ENCODE measurements at regions not wholly inside any gene's neighbourhood (a gene's known extent, or its start where the extent isn't known, plus 50 kb on each side); places are given as distances from the start of the nearest gene placed in this dataset.

- DNase-seq, result no peak
- intact Hi-C loops (cut with DNase I), result no loop called here
- peaks cover 0 to 8% (median under 1%) of the 10 kb centered on the region in 9 donors for H3K4me1 ChIP-seq
- H3K36me3 ChIP-seq, result no peaks in the 10 kb centered on the region
- no peak for TF ChIP-seq CTCF (IDR thresholded peaks at IDR 0.05)
- 81 to 87% methylated on average over 8 of the region's 8 CpGs for WGBS, 2 donors
- H3K27ac ChIP-seq, result no peak overlapping the region
- no peak for ATAC-seq
- H3K4me3 ChIP-seq, result no peak overlapping the region
- no peaks in the 10 kb centered on the region for H3K27me3 ChIP-seq
- no peaks in the 10 kb centered on the region for H3K9me3 ChIP-seq
These were observed 116.7 kb upstream of the KLF4 start for GRCh38 chr9:107606149-107606790.

GRCh38 chr9:107605041-107605440, 115.5 kb upstream of the KLF4 start:
- 89 to 96% methylated on average over 4 of the region's 4 CpGs for WGBS, 2 donors
- Histone ChIP-seq H3K4me1 (peaks cover 0 to 20% (median 10%) of the 10 kb centered on the region in 9 donors), H3K27ac (no peak overlapping the region), H3K27me3 (no peaks in the 10 kb centered on the region), H3K36me3 (no peaks in the 10 kb centered on the region), H3K4me3 (no peak overlapping the region), H3K9me3 (no peaks in the 10 kb centered on the region)
- TF ChIP-seq CTCF (IDR thresholded peaks at IDR 0.05), result no peak
- ATAC-seq (no peak), DNase-seq (no peak)
- intact Hi-C loops (cut with DNase I), result no loop called here

- intact Hi-C loops (cut with DNase I), result no loop called here
- Histone ChIP-seq H3K27ac (peak overlapping the region in 1 of 10 donors; percentile 2), H3K36me3 (no peaks in the 10 kb centered on the region), H3K4me1 (peaks cover 6 to 35% (median 13%) of the 10 kb centered on the region in 9 donors), H3K4me3 (no peak overlapping the region), H3K27me3 (no peaks in the 10 kb centered on the region), H3K9me3 (no peaks in the 10 kb centered on the region)
- ATAC-seq, result no peak
- 70 to 81% methylated on average over 4 of the region's 4 CpGs for WGBS, 2 donors
- no peak for DNase-seq
- no peak for TF ChIP-seq CTCF (IDR thresholded peaks at IDR 0.05)
These were observed 113.7 kb upstream of the KLF4 start for GRCh38 chr9:107603281-107603680.

GRCh38 chr9:107600060-107600573, 110.5 kb upstream of the KLF4 start:
- Histone ChIP-seq H3K4me1 (peaks cover 6 to 41% (median 13%) of the 10 kb centered on the region in 9 donors), H3K9me3 (no peaks in the 10 kb centered on the region), H3K27ac (peak overlapping the region in 9 of 10 donors; percentile 42 to 88 (median 60)), H3K36me3 (no peaks in the 10 kb centered on the region), H3K27me3 (no peaks in the 10 kb centered on the region), H3K4me3 (no peak overlapping the region)
- intact Hi-C loops (cut with DNase I), result loop anchor here in 1 of 10 donors (2.0 kb wide), 1 partner anchor 37 kb away; no protein-coding TSS in a partner anchor
- DNase-seq (peak in 1 of 2 donors; percentile 66), ATAC-seq (peak; percentile 80 to 96 (median 90))
- no peak for TF ChIP-seq CTCF (IDR thresholded peaks at IDR 0.05)
- WGBS, 2 donors, result 38 to 47% methylated on average over 3 of the region's 3 CpGs

Data from heart right ventricle (tissue), 16 donors.